OCI-LY3 (cell line): ENCODE measurements at regions not wholly inside any gene's neighbourhood (a gene's known extent, or its start where the extent isn't known, plus 50 kb on each side); places are given as distances from the start of the nearest gene placed in this dataset.
A peak's percentile ranks its signal among the peaks of the same experiment; 100 is the strongest.

Source experiments
- H2AFZ ChIP-seq: fragments of 200-600, 300-600 bp; shearing (Covaris generic); 2 replicates; pipeline ENCODE4 v1.6.0; 2014; ENCODE audit warnings: antibody characterized with exemption, low read depth, low read length
- H3K27ac ChIP-seq: fragments of 200-600, 300-600 bp; sonication (generic); 2 replicates; pipeline ENCODE4 v1.5.1; 2014; ENCODE audit warnings: mild to moderate bottlenecking, low read length, moderate library complexity, mixed read lengths
- H3K27me3 ChIP-seq: fragments of 200-600, 300-600 bp; sonication (generic); 2 replicates; pipeline ENCODE4 v1.6.1; 2014; ENCODE audit warnings: low read depth, low read length, mixed read lengths
- H3K36me3 ChIP-seq: fragments of 200-600, 300-600 bp; sonication (generic); replicated peaks from 2 replicates; pipeline ENCODE3; 2014; ENCODE audit warnings: low read depth, low read length, mixed read lengths
- H3K4me1 ChIP-seq: fragments of 300-600, 200-600 bp; sonication (generic); 2 replicates; pipeline ENCODE4 v1.6.1; 2014; ENCODE audit warnings: low read length, mixed read lengths
- H3K4me2 ChIP-seq: fragments of 200-600, 300-600 bp; sonication (generic); 2 replicates; pipeline ENCODE4 v1.6.1; 2014; ENCODE audit warnings: low read length, mixed read lengths
- H3K4me3 ChIP-seq: fragments of 300-600, 200-600 bp; sonication (generic); 2 replicates; pipeline ENCODE4 v1.5.1; 2014; ENCODE audit warnings: antibody characterized with exemption, mild to moderate bottlenecking, low read length, moderate library complexity
- H3K79me2 ChIP-seq: fragments of 300-600, 200-600 bp; shearing (Covaris generic); 2 replicates; pipeline ENCODE4 v1.6.1; 2014; ENCODE audit warnings: mild to moderate bottlenecking, low read length, mixed read lengths
- H3K9ac ChIP-seq: fragments of 300-600, 200-600 bp; shearing (Covaris generic); 2 replicates; pipeline ENCODE4 v1.6.0; 2014; ENCODE audit warnings: mild to moderate bottlenecking, low read length, moderate library complexity
- H3K9me3 ChIP-seq: fragments of 200-600, 300-600 bp; shearing (Covaris generic); 2 replicates; pipeline ENCODE4 v1.6.1; 2014; ENCODE audit warnings: low read length, mixed read lengths; ENCODE audit not compliant: insufficient read depth
- H4K20me1 ChIP-seq: fragments of 200-600, 300-600 bp; sonication (generic); 2 replicates; pipeline ENCODE4 v1.6.1; 2016; ENCODE audit warnings: low read length, mixed read lengths; ENCODE audit not compliant: insufficient read depth
- EZH2phosphoT487 ChIP-seq: fragments of 200-600 bp; shearing (Covaris generic); IDR thresholded peaks from 2 replicates; pipeline ENCODE4 v1.6.1; 2018; ENCODE audit warnings: antibody characterized with exemption, mixed run types, low read depth
- TF ChIP-seq, protein P1 (sequence below): fragments of 200-600, 300-600 bp; sonication (generic); IDR thresholded peaks from 2 replicates; pipeline ENCODE4 v1.5.1; 2014; ENCODE audit warnings: antibody characterized with exemption, low read length, low read depth

DNA sequence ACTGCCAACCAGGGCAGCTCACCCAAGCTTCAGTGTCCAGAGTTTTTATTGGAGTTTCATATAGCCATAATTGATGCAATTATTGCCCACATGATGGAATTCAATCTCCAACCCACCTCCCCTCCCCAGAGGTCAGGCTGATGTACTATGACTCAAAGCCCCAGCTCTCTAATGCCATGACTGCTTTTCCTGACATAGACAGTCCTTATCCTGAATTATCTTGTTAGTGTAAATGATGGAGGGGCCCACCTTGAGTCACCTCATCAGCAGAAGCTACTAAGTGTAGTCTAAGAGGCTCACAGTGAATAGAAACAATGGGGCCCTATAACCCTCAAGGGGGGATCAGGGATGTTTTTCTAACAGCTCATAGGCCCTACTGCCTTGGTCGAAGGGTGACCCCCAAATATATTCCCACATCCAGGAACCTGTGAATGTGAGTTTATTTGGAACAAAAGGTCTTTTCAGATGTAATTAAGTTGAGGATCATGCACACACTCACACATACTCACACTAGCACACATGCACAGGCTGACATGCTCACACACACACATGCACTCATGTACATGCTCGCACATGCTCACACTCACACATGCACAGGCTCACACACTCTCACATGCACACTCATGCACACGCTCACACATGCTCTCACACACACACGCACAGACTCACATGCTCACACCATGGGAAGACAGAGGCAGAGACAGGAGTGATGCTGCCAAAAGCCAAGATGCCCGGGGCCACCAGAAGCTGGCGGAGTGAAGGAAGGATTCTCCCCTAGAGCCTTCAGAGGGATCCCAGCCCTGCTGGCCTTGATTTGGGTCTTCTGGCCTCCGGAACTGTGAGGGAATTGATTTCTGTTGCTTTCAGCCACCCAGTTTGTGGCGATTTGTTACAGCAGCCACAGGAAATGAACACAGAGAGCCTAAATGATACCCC, 131.2 kb upstream of the SMAD3 start:
- no peak overlapping the region for H3K4me2 ChIP-seq
- H3K9ac ChIP-seq, result no peak overlapping the region
- H3K36me3 ChIP-seq, result peaks cover 3% of the 10 kb centered on the region
- H4K20me1 ChIP-seq, result no peaks in the 10 kb centered on the region
- H2AFZ ChIP-seq, result no peak overlapping the region
- peaks cover 9% of the 10 kb centered on the region for H3K9me3 ChIP-seq
- TF ChIP-seq, protein P1, sequence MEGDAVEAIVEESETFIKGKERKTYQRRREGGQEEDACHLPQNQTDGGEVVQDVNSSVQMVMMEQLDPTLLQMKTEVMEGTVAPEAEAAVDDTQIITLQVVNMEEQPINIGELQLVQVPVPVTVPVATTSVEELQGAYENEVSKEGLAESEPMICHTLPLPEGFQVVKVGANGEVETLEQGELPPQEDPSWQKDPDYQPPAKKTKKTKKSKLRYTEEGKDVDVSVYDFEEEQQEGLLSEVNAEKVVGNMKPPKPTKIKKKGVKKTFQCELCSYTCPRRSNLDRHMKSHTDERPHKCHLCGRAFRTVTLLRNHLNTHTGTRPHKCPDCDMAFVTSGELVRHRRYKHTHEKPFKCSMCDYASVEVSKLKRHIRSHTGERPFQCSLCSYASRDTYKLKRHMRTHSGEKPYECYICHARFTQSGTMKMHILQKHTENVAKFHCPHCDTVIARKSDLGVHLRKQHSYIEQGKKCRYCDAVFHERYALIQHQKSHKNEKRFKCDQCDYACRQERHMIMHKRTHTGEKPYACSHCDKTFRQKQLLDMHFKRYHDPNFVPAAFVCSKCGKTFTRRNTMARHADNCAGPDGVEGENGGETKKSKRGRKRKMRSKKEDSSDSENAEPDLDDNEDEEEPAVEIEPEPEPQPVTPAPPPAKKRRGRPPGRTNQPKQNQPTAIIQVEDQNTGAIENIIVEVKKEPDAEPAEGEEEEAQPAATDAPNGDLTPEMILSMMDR, result no peak
- TF ChIP-seq EZH2phosphoT487, result no peak
- no peak overlapping the region for H3K4me3 ChIP-seq
- H3K27me3 ChIP-seq, result peaks cover 3% of the 10 kb centered on the region; the same call in 1 of the 2 replicates
- H3K79me2 ChIP-seq, result no peaks in the 10 kb centered on the region
- no peak overlapping the region for H3K27ac ChIP-seq
- H3K4me1 ChIP-seq, result 0 out of 2 replicates have a peak, but pooled peaks cover 5% of the 10 kb centered on the region

GRCh38 chr15:66934868-66935520, 130.4 kb upstream of the SMAD3 start:
- no peaks in the 10 kb centered on the region for H3K79me2 ChIP-seq
- H3K4me1 ChIP-seq, result peaks cover 12% of the 10 kb centered on the region
- no peak for TF ChIP-seq EZH2phosphoT487
- TF ChIP-seq, protein P1, result no peak
- H3K9ac ChIP-seq, result no peak overlapping the region
- H3K27ac ChIP-seq, result no peak overlapping the region
- H3K9me3 ChIP-seq, result peaks cover 9% of the 10 kb centered on the region
- no peak overlapping the region for H3K4me3 ChIP-seq
- H3K4me2 ChIP-seq, result no peak overlapping the region
- no peaks in the 10 kb centered on the region for H4K20me1 ChIP-seq
- no peak overlapping the region for H2AFZ ChIP-seq
- H3K27me3 ChIP-seq, result peaks cover 3% of the 10 kb centered on the region; the same call in 1 of the 2 replicates
- H3K36me3 ChIP-seq, result peaks cover 3% of the 10 kb centered on the region

DNA sequence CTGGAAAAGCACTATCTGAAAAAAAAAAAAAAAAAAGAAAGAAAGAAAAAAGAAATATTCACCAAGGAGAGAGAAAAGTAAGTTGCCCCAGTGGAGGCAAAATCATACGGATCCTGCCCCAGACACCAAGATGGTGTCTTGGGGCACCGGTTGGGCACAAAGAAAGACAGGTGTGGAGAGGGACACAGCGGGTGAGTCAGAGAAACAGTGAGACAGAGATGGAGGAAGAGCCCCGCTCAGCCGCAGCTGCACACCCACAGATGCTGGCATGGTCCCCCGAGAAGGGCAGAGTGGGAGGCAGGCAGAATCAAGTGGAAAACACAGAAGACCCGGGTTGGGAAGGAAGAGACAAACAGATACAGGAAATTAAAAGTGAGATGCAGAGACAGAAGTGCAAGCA, 129.7 kb upstream of the SMAD3 start:
- H3K36me3 ChIP-seq, result peaks cover 3% of the 10 kb centered on the region
- peaks cover 19% of the 10 kb centered on the region for H3K4me1 ChIP-seq
- H3K9me3 ChIP-seq, result peaks cover 9% of the 10 kb centered on the region
- H3K27me3 ChIP-seq, result peaks cover 3% of the 10 kb centered on the region; the same call in 1 of the 2 replicates
- H3K4me2 ChIP-seq, result peak overlapping the region; percentile 12
- TF ChIP-seq, protein P1, result no peak
- no peak for TF ChIP-seq EZH2phosphoT487
- no peak overlapping the region for H3K9ac ChIP-seq
- no peaks in the 10 kb centered on the region for H4K20me1 ChIP-seq
- no peak overlapping the region for H3K4me3 ChIP-seq
- no peak overlapping the region for H3K27ac ChIP-seq
- no peaks in the 10 kb centered on the region for H3K79me2 ChIP-seq
- H2AFZ ChIP-seq, result peak overlapping the region; percentile 37; the same call in 1 of the 2 replicates
